ENCODE measurements at regions not wholly inside any gene's neighbourhood (a gene's known extent, or its start where the extent isn't known, plus 50 kb on each side); places are given as distances from the start of the nearest gene placed in this dataset.

- Mint-ChIP-seq H3K4me3 (ENCODE audit: unreplicated experiment) (no peak overlapping the region), H3K9me3 (ENCODE audit: unreplicated experiment) (no peaks in the 10 kb centered on the region), H3K27me3 (ENCODE audit: unreplicated experiment) (peaks cover 1% of the 10 kb centered on the region), H3K27ac (ENCODE audit: unreplicated experiment) (no peak overlapping the region), H3K36me3 (ENCODE audit: unreplicated experiment) (no peaks in the 10 kb centered on the region), H3K4me1 (ENCODE audit: low read depth, unreplicated experiment) (peaks cover 3% of the 10 kb centered on the region)
- no peak for TF ChIP-seq CTCF (IDR thresholded peaks at IDR 0.05; ENCODE audit: partially characterized antibody, unreplicated experiment)
- DNase-seq = no peak
Measured at GRCh38 chrX:42085836-42086235, 162.5 kb upstream of the CASK start.

GRCh38 chrX:42079968-42080367, 156.6 kb upstream of the CASK start:
- no peak for DNase-seq
- no peaks in the 10 kb centered on the region for H3K9me3 Mint-ChIP-seq (ENCODE audit: unreplicated experiment)
- H3K27ac Mint-ChIP-seq (ENCODE audit: unreplicated experiment) = no peak overlapping the region
- peaks cover 1% of the 10 kb centered on the region for H3K27me3 Mint-ChIP-seq (ENCODE audit: unreplicated experiment)
- H3K4me1 Mint-ChIP-seq (ENCODE audit: low read depth, unreplicated experiment) = no peaks in the 10 kb centered on the region
- no peaks in the 10 kb centered on the region for H3K36me3 Mint-ChIP-seq (ENCODE audit: unreplicated experiment)
- no peak overlapping the region for H3K4me3 Mint-ChIP-seq (ENCODE audit: unreplicated experiment)
- TF ChIP-seq CTCF (IDR thresholded peaks at IDR 0.05; ENCODE audit: partially characterized antibody, unreplicated experiment) = no peak

- Mint-ChIP-seq H3K9me3 (ENCODE audit: unreplicated experiment) (no peaks in the 10 kb centered on the region), H3K36me3 (ENCODE audit: unreplicated experiment) (no peaks in the 10 kb centered on the region), H3K4me3 (ENCODE audit: unreplicated experiment) (no peak overlapping the region), H3K27me3 (ENCODE audit: unreplicated experiment) (no peaks in the 10 kb centered on the region), H3K4me1 (ENCODE audit: low read depth, unreplicated experiment) (no peaks in the 10 kb centered on the region), H3K27ac (ENCODE audit: unreplicated experiment) (no peak overlapping the region)
- no peak for TF ChIP-seq CTCF (IDR thresholded peaks at IDR 0.05; ENCODE audit: partially characterized antibody, unreplicated experiment)
- no peak for DNase-seq
Measured at GRCh38 chrX:42077675-42078074, 154.3 kb upstream of the CASK start.

GRCh38 chrX:42075032-42075431, 151.7 kb upstream of the CASK start:
- Mint-ChIP-seq H3K9me3 (ENCODE audit: unreplicated experiment) (no peaks in the 10 kb centered on the region), H3K27ac (ENCODE audit: unreplicated experiment) (no peak overlapping the region), H3K27me3 (ENCODE audit: unreplicated experiment) (no peaks in the 10 kb centered on the region), H3K36me3 (ENCODE audit: unreplicated experiment) (no peaks in the 10 kb centered on the region), H3K4me1 (ENCODE audit: low read depth, unreplicated experiment) (no peaks in the 10 kb centered on the region), H3K4me3 (ENCODE audit: unreplicated experiment) (no peak overlapping the region)
- TF ChIP-seq CTCF (IDR thresholded peaks at IDR 0.05; ENCODE audit: partially characterized antibody, unreplicated experiment) = no peak
- no peak for DNase-seq

GRCh38 chrX:42073448-42073847, 150.1 kb upstream of the CASK start:
- Mint-ChIP-seq H3K9me3 (ENCODE audit: unreplicated experiment) (no peaks in the 10 kb centered on the region), H3K27ac (ENCODE audit: unreplicated experiment) (no peak overlapping the region), H3K4me1 (ENCODE audit: low read depth, unreplicated experiment) (no peaks in the 10 kb centered on the region), H3K36me3 (ENCODE audit: unreplicated experiment) (no peaks in the 10 kb centered on the region), H3K27me3 (ENCODE audit: unreplicated experiment) (no peaks in the 10 kb centered on the region), H3K4me3 (ENCODE audit: unreplicated experiment) (no peak overlapping the region)
- DNase-seq = no peak
- TF ChIP-seq CTCF (IDR thresholded peaks at IDR 0.05; ENCODE audit: partially characterized antibody, unreplicated experiment) = no peak
